Upper lobe of left lung (tissue), 6 donors: ENCODE measurements at regions not wholly inside any gene's neighbourhood (a gene's known extent, or its start where the extent isn't known, plus 50 kb on each side); places are given as distances from the start of the nearest gene placed in this dataset.

ENCODE experiments used
- ATAC-seq, 2 donors: fragments of 200-7000 bp; cut with Tn5 transposase; one replicate each; pipeline ENCODE4 v1.9.1; 2022; ENCODE audit warnings: mild to moderate bottlenecking in 2 of 2, moderate library complexity in 2 of 2; ENCODE audit not compliant: low FRiP score in 2 of 2
- DNase-seq, 2 donors: peaks; one replicate each; pipeline ENCODE4 v3.0.0-alpha.2; 2019 to 2020
- H3K27ac ChIP-seq, 4 donors: fragments of 200-600 bp; sonication (generic); one replicate each; pipeline ENCODE4 v1.5.1; 2016 to 2019
- H3K27me3 ChIP-seq, 4 donors: fragments of 200-600 bp; sonication (generic); one replicate each; pipeline ENCODE4 v1.5.1; 2017 to 2019
- H3K36me3 ChIP-seq, 4 donors: fragments of 200-600 bp; sonication (generic); one replicate each; pipeline ENCODE4 v1.5.1; 2016 to 2019
- H3K4me1 ChIP-seq, 4 donors: fragments of 200-600 bp; sonication (generic); one replicate each; pipeline ENCODE4 v1.5.1; 2018 to 2019
- H3K4me3 ChIP-seq, 4 donors: fragments of 200-600 bp; sonication (generic); one replicate each; pipeline ENCODE4 v1.5.1; 2017 to 2019; ENCODE audit warnings: mild to moderate bottlenecking in 2 of 4, moderate library complexity in 1 of 4
- H3K9me3 ChIP-seq, 4 donors: fragments of 200-600 bp; sonication (generic); one replicate each; pipeline ENCODE4 v1.5.1; 2018 to 2019
- EP300 ChIP-seq, 4 donors: sonication (generic); formaldehyde crosslinking; IDR thresholded peaks; one replicate each; pipeline ENCODE4 v1.5.1; 2017; ENCODE audit warnings: antibody characterized with exemption in 4 of 4, control low read depth in 2 of 4
- POLR2A ChIP-seq, 4 donors: fragments of 450-650 bp; IDR thresholded peaks; one replicate each; pipeline ENCODE4 v1.5.1; 2016 to 2017; ENCODE audit warnings: antibody characterized with exemption in 4 of 4, mild to moderate bottlenecking in 2 of 4
- POLR2AphosphoS5 ChIP-seq, 2 donors: sonication (generic); formaldehyde crosslinking; IDR thresholded peaks; one replicate each; pipeline ENCODE4 v1.5.1; 2017; ENCODE audit warnings: antibody characterized with exemption in 2 of 2
- WGBS, 2 donors: methylation state at CpG; one replicate each; pipeline ENCODE4 v1.1.5; 2017 to 2018; 5-methylcytosine and 5-hydroxymethylcytosine counted together
- TF ChIP-seq, protein P1 (sequence below), 6 experiments: fragments of 450-650 bp in 4 of 6; fragments of 200-600 bp in 2 of 6; sonication (generic) in 2 of 6; IDR thresholded peaks; one replicate each; pipeline ENCODE4 v1.5.1; 2016 to 2019; ENCODE audit warnings: antibody characterized with exemption in 6 of 6
- donor health status: DM: no; HTN: no; CAD: no; lungs with moderate emphysema.
- donor health status: DM: no; HTN: yes; CAD: no; lungs with severe emphysema.

DNA sequence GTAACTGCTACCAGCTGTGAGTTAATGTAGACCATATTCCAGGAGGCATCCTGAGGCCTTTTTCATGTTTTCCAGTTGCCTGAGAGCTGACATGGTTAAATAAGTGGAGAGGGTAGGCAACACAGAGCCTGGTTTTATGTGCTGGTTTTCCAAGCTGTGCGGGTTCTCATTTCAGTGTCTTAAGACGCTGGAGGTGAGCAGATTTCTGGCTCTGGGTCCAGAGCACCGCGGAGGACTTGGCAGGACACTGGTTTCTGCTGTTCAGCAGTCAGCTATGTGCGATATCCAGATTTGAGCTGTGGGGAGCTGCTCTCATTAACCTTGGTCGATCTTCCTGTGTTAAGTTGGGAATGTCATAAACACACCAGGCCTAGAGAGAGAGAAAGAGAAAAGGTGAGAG lies 680.8 kb downstream of the BCL11B start:
- no peaks in the 10 kb centered on the region for H3K9me3 ChIP-seq
- ATAC-seq = no peak
- H3K36me3 ChIP-seq = no peaks in the 10 kb centered on the region
- TF ChIP-seq POLR2AphosphoS5 (IDR thresholded peaks at IDR 0.05) (no peak), POLR2A (IDR thresholded peaks at IDR 0.05) (no peak), EP300 (IDR thresholded peaks at IDR 0.05) (no peak)
- TF ChIP-seq, protein P1, sequence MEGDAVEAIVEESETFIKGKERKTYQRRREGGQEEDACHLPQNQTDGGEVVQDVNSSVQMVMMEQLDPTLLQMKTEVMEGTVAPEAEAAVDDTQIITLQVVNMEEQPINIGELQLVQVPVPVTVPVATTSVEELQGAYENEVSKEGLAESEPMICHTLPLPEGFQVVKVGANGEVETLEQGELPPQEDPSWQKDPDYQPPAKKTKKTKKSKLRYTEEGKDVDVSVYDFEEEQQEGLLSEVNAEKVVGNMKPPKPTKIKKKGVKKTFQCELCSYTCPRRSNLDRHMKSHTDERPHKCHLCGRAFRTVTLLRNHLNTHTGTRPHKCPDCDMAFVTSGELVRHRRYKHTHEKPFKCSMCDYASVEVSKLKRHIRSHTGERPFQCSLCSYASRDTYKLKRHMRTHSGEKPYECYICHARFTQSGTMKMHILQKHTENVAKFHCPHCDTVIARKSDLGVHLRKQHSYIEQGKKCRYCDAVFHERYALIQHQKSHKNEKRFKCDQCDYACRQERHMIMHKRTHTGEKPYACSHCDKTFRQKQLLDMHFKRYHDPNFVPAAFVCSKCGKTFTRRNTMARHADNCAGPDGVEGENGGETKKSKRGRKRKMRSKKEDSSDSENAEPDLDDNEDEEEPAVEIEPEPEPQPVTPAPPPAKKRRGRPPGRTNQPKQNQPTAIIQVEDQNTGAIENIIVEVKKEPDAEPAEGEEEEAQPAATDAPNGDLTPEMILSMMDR (IDR thresholded peaks at IDR 0.05) = no peak
- 81 to 89% methylated on average over 4 to 6 of the region's 6 CpGs for WGBS, 2 donors
- H3K27ac ChIP-seq = no peak overlapping the region
- H3K27me3 ChIP-seq = no peaks in the 10 kb centered on the region
- DNase-seq = no peak
- H3K4me3 ChIP-seq = no peak overlapping the region
- H3K4me1 ChIP-seq = no peaks in the 10 kb centered on the region

DNA sequence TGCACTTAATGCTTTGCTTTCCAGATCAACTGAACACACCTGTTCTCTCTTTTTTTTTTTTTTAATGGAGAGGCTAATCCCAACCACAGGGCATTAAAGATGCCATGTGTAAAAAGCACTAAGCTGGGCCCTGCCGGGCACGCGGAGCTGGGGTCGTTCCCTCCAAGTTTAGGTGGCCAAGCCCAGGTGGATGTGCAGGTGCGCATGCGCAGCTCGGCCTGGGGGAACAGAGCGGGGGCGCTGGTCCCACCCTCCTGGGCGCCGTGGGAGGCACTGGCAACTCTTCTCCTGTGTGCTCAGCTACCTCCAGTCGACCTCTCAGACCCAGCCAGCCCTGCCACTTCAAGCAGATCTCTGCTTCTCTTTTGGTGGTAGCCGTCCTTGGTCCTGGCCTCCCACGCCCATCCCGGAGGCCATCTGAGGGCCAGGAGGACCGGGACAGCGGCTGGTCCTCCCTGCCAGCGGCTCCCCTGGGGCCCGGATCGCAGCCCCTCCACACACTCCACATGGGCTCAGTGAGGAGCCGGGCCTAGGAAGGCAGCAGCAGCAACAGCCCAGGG lies 679.3 kb downstream of the BCL11B start:
- H3K27ac ChIP-seq = no peak overlapping the region
- no peaks in the 10 kb centered on the region for H3K27me3 ChIP-seq
- H3K4me3 ChIP-seq = no peak overlapping the region
- TF ChIP-seq EP300 (IDR thresholded peaks at IDR 0.05) = no peak
- no peak for TF ChIP-seq POLR2A (IDR thresholded peaks at IDR 0.05)
- no peak for TF ChIP-seq POLR2AphosphoS5 (IDR thresholded peaks at IDR 0.05)
- TF ChIP-seq, protein P1 (IDR thresholded peaks at IDR 0.05) = no peak
- peak in 1 of 2 donors; percentile 69 for DNase-seq
- no peaks in the 10 kb centered on the region for H3K4me1 ChIP-seq
- ATAC-seq = no peak
- peaks cover 0 to 12% (median 0%) of the 10 kb centered on the region in 4 donors for H3K9me3 ChIP-seq
- WGBS, 2 donors = 79 to 86% methylated on average over 19 to 21 of the region's 21 CpGs
- no peaks in the 10 kb centered on the region for H3K36me3 ChIP-seq

DNA sequence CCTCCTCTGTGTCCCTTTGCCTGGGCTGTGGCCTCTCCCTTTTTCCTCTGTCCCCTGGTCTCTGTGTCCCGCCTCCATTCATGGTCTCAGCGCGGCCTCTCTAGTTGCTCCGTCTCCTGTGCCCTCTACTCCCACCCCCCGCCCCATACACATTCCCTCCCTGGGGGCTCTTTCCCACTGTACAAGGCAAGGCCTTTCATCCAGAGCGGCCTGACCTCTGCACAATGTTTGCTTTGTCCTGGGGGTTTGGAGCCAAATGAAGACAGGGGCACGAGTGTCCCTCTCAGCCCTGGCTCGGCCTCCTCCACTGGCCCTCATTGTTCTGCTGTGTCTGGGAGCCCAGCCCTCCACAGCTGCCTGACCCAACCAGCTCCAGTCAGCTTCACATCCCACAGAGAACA lies 678.6 kb downstream of the BCL11B start:
- Histone ChIP-seq H3K4me1 (no peaks in the 10 kb centered on the region), H3K4me3 (no peak overlapping the region), H3K36me3 (no peaks in the 10 kb centered on the region), H3K9me3 (peaks cover 0 to 12% (median 0%) of the 10 kb centered on the region in 4 donors), H3K27me3 (no peaks in the 10 kb centered on the region), H3K27ac (no peak overlapping the region)
- TF ChIP-seq EP300 (IDR thresholded peaks at IDR 0.05) = no peak
- TF ChIP-seq, protein P1 (IDR thresholded peaks at IDR 0.05) = no peak
- no peak for TF ChIP-seq POLR2AphosphoS5 (IDR thresholded peaks at IDR 0.05)
- no peak for TF ChIP-seq POLR2A (IDR thresholded peaks at IDR 0.05)
- 56% methylated on average over 7 to 8 of the region's 8 CpGs for WGBS, 2 donors
- ATAC-seq = no peak
- no peak for DNase-seq

DNA sequence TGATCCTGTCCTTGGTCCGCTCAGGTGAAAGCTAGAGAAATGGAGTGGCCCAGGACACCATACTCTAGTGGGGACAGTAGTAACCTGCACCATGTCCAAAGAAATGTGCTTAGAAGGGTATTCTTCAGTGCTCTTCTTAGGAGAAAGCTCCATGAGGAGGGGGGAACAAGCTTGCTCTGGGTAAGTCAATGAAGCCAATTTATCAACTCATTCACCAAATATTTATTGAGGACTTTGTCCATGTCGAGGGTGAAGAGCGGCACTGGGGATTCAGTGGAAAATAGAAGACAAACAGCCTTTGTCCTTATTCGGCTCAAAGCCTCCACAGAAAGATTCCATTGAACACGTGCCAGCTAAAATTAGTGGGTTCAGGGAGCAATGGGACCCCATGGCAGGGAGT lies 677.8 kb downstream of the BCL11B start:
- no peaks in the 10 kb centered on the region for H3K36me3 ChIP-seq
- TF ChIP-seq POLR2A (IDR thresholded peaks at IDR 0.05) (no peak), POLR2AphosphoS5 (IDR thresholded peaks at IDR 0.05) (no peak), EP300 (IDR thresholded peaks at IDR 0.05) (no peak)
- TF ChIP-seq, protein P1 (IDR thresholded peaks at IDR 0.05) = no peak
- H3K27ac ChIP-seq = no peak overlapping the region
- no peak overlapping the region for H3K4me3 ChIP-seq
- H3K9me3 ChIP-seq = peaks cover 0 to 12% (median 0%) of the 10 kb centered on the region in 4 donors
- no peaks in the 10 kb centered on the region for H3K4me1 ChIP-seq
- H3K27me3 ChIP-seq = no peaks in the 10 kb centered on the region
- WGBS, 2 donors = 77 to 87% methylated on average over 5 of the region's 5 CpGs
- DNase-seq = no peak
- no peak for ATAC-seq

DNA sequence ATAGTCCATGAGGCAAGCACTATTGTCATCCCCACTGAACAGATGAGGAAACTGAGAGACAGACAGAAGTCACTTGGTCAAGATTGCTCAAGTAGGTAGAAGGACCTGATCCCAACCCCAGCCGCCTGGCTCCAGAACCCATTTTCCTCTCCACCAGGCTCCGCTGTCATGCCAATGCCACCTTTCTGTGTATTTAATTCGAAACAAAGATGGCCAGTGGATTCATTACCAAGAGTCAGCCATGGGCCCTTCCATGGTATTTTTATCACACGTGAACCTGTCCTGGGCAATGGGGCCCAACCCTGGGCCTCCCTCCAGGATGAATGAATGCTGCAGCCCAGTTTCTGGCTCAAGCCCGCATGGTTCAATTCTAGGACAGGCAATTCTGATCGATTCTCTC lies 673.4 kb downstream of the BCL11B start:
- no peak overlapping the region for H3K27ac ChIP-seq
- TF ChIP-seq, protein P1 (IDR thresholded peaks at IDR 0.05) = no peak
- no peaks in the 10 kb centered on the region for H3K27me3 ChIP-seq
- H3K9me3 ChIP-seq = peaks cover 0 to 12% (median 0%) of the 10 kb centered on the region in 4 donors
- no peak overlapping the region for H3K4me3 ChIP-seq
- H3K4me1 ChIP-seq = no peaks in the 10 kb centered on the region
- ATAC-seq = no peak
- no peaks in the 10 kb centered on the region for H3K36me3 ChIP-seq
- no peak for DNase-seq
- WGBS, 2 donors = 87 to 95% methylated on average over 5 to 6 of the region's 6 CpGs
